Small intestine (tissue), 7 donors: ENCODE measurements at regions not wholly inside any gene's neighbourhood (a gene's known extent, or its start where the extent isn't known, plus 50 kb on each side); places are given as distances from the start of the nearest gene placed in this dataset.

Source experiments
- DNase-seq, 2 donors: peaks; one replicate each; pipeline versions ENCODE4 v3.0.0 to v3.0.0-alpha.2; 2013
- FAIRE-seq: peaks from 2 replicates; lab custom pipeline; 2012; peaks lifted over from hg19 to GRCh38; lab: Jason Lieb, UNC
- H3K27ac ChIP-seq, 3 donors: one replicate each; pipeline ENCODE4 v1.5.1; 2013; ENCODE audit warnings: low read length in 2 of 3, mild to moderate bottlenecking in 2 of 3, control low read depth in 1 of 3, inconsistent platforms in 1 of 3, low read depth in 1 of 3, moderate library complexity in 1 of 3
- H3K27me3 ChIP-seq, 3 donors: one replicate each; pipeline ENCODE4 v1.6.1; 2013; ENCODE audit warnings: low read length in 3 of 3, inconsistent platforms in 1 of 3; ENCODE audit not compliant: control insufficient read depth in 3 of 3, insufficient read depth in 3 of 3
- H3K36me3 ChIP-seq, 3 donors: one replicate each; pipeline ENCODE4 v1.6.1; 2013; ENCODE audit warnings: low read length in 3 of 3, inconsistent platforms in 1 of 3, low read depth in 1 of 3, mild to moderate bottlenecking in 1 of 3, moderate library complexity in 1 of 3; ENCODE audit not compliant: control insufficient read depth in 3 of 3, insufficient read depth in 2 of 3
- H3K4me1 ChIP-seq, 3 donors: one replicate each; pipeline ENCODE4 v1.6.1; 2013; ENCODE audit warnings: low read length in 2 of 3, inconsistent platforms in 1 of 3, low read depth in 1 of 3, mild to moderate bottlenecking in 1 of 3, moderate library complexity in 1 of 3; ENCODE audit not compliant: control insufficient read depth in 3 of 3, insufficient read depth in 2 of 3
- H3K4me3 ChIP-seq, 3 donors: one replicate each; pipeline ENCODE4 v1.5.1; 2013; ENCODE audit warnings: low read length in 3 of 3, control low read depth in 1 of 3, inconsistent platforms in 1 of 3, low read depth in 1 of 3, mild to moderate bottlenecking in 1 of 3, moderate library complexity in 1 of 3
- H3K9me3 ChIP-seq, 2 donors: one replicate each; pipeline ENCODE4 v1.6.1; 2013; ENCODE audit warnings: low read depth in 1 of 2, low read length in 1 of 2; ENCODE audit not compliant: control insufficient read depth in 2 of 2, insufficient read depth in 1 of 2
- WGBS, 3 donors: extraction: QIAGEN DNeasy Blood & Tissue Kit; methylation state at CpG; one replicate each; pipeline ENCODE4 v1.1.7; 2013; 5-methylcytosine and 5-hydroxymethylcytosine counted together
- donor health status: healthy with polysubstance abuse.
- donor health status: control.
- donor health status: control.
- donor health status: Bipolar disorder and iron deficiency.
- donor health status: healthy.

- Histone ChIP-seq H3K4me3 (no peak overlapping the region), H3K27ac (no peak overlapping the region), H3K4me1 (no peaks in the 10 kb centered on the region), H3K36me3 (no peaks in the 10 kb centered on the region), H3K27me3 (peaks cover 0 to 2% (median 0%) of the 10 kb centered on the region in 3 donors), H3K9me3 (no peaks in the 10 kb centered on the region)
- DNase-seq (peak in 1 of 2 donors; percentile 17), FAIRE-seq (no peak)
- 7 to 16% (median 15%) methylated on average over 2 of the region's 2 CpGs for WGBS, 3 donors
These were observed 674.5 kb downstream of the KCNJ3 start for GRCh38 chr2:155372969-155373368.

- H3K4me3 ChIP-seq: no peak overlapping the region
- H3K27me3 ChIP-seq: peaks cover 0 to 2% (median 0%) of the 10 kb centered on the region in 3 donors
- no peaks in the 10 kb centered on the region for H3K9me3 ChIP-seq
- H3K4me1 ChIP-seq: no peaks in the 10 kb centered on the region
- no peak for FAIRE-seq
- peak; percentile 20 to 28 for DNase-seq
- WGBS, 3 donors: 2 to 38% (median 15%) methylated on average over 1 of the region's 1 CpG
- no peaks in the 10 kb centered on the region for H3K36me3 ChIP-seq
- H3K27ac ChIP-seq: no peak overlapping the region
These were observed 670.4 kb downstream of the KCNJ3 start for GRCh38 chr2:155368934-155369333.

- H3K36me3 ChIP-seq: no peaks in the 10 kb centered on the region
- no peak overlapping the region for H3K4me3 ChIP-seq
- H3K4me1 ChIP-seq: no peaks in the 10 kb centered on the region
- H3K27me3 ChIP-seq: no peaks in the 10 kb centered on the region
- 91 to 98% (median 93%) methylated on average over 3 of the region's 3 CpGs for WGBS, 3 donors
- no peak for FAIRE-seq
- H3K27ac ChIP-seq: no peak overlapping the region
- no peak for DNase-seq
- no peaks in the 10 kb centered on the region for H3K9me3 ChIP-seq
These were observed 666.3 kb downstream of the KCNJ3 start for GRCh38 chr2:155364766-155365165.

GRCh38 chr2:155363349-155363888 is 664.9 kb downstream of the KCNJ3 start:
- Histone ChIP-seq H3K36me3 (no peaks in the 10 kb centered on the region), H3K4me3 (no peak overlapping the region), H3K4me1 (no peaks in the 10 kb centered on the region), H3K27me3 (no peaks in the 10 kb centered on the region), H3K27ac (no peak overlapping the region), H3K9me3 (no peaks in the 10 kb centered on the region)
- 85 to 90% (median 87%) methylated on average over 8 of the region's 8 CpGs for WGBS, 3 donors
- FAIRE-seq: no peak
- DNase-seq: no peak

GRCh38 chr2:155357172-155357571 is 658.7 kb downstream of the KCNJ3 start:
- H3K4me3 ChIP-seq: no peak overlapping the region
- H3K9me3 ChIP-seq: peaks cover 0 to 5% of the 10 kb centered on the region in 2 donors
- no peak for FAIRE-seq
- DNase-seq: no peak
- 36 to 64% (median 44%) methylated on average over 1 of the region's 1 CpG for WGBS, 3 donors
- no peaks in the 10 kb centered on the region for H3K27me3 ChIP-seq
- H3K4me1 ChIP-seq: no peaks in the 10 kb centered on the region
- no peaks in the 10 kb centered on the region for H3K36me3 ChIP-seq
- no peak overlapping the region for H3K27ac ChIP-seq

GRCh38 chr2:155356250-155356649 is 657.8 kb downstream of the KCNJ3 start:
- WGBS, 3 donors: 75 to 95% (median 88%) methylated on average over 1 of the region's 1 CpG

GRCh38 chr2:155350783-155351580 is 652.5 kb downstream of the KCNJ3 start:
- no peaks in the 10 kb centered on the region for H3K4me1 ChIP-seq
- H3K4me3 ChIP-seq: no peak overlapping the region
- no peaks in the 10 kb centered on the region for H3K36me3 ChIP-seq
- FAIRE-seq (no peak), DNase-seq (peak in 1 of 2 donors; percentile 4)
- H3K27ac ChIP-seq: no peak overlapping the region
- H3K27me3 ChIP-seq: no peaks in the 10 kb centered on the region
- 73 to 83% (median 78%) methylated on average over 17 of the region's 17 CpGs for WGBS, 3 donors
- H3K9me3 ChIP-seq: no peaks in the 10 kb centered on the region

More at GRCh38 chr2:155356250-155356649, 657.8 kb downstream of the KCNJ3 start:
- H3K27ac ChIP-seq: no peak overlapping the region
- no peak for DNase-seq
- no peak for FAIRE-seq
- no peaks in the 10 kb centered on the region for H3K4me1 ChIP-seq
- no peaks in the 10 kb centered on the region for H3K27me3 ChIP-seq
- H3K9me3 ChIP-seq: peaks cover 0 to 5% of the 10 kb centered on the region in 2 donors
- no peak overlapping the region for H3K4me3 ChIP-seq
- no peaks in the 10 kb centered on the region for H3K36me3 ChIP-seq

- no peaks in the 10 kb centered on the region for H3K36me3 ChIP-seq
- no peak overlapping the region for H3K27ac ChIP-seq
- FAIRE-seq (no peak), DNase-seq (no peak)
- no peak overlapping the region for H3K4me3 ChIP-seq
- H3K27me3 ChIP-seq: no peaks in the 10 kb centered on the region
- 81 to 90% (median 85%) methylated on average over 2 of the region's 2 CpGs for WGBS, 3 donors
- no peaks in the 10 kb centered on the region for H3K4me1 ChIP-seq
- no peaks in the 10 kb centered on the region for H3K9me3 ChIP-seq
These were observed 633.5 kb downstream of the KCNJ3 start for GRCh38 chr2:155332016-155332415.
